ENCODE measurements at regions not wholly inside any gene's neighbourhood (a gene's known extent, or its start where the extent isn't known, plus 50 kb on each side); places are given as distances from the start of the nearest gene placed in this dataset.
"Not testable (repeated sequence)": the region's sequence is repeated elsewhere in the genome, so short reads cannot be mapped to it uniquely, and the experiment has no call there.

DNA sequence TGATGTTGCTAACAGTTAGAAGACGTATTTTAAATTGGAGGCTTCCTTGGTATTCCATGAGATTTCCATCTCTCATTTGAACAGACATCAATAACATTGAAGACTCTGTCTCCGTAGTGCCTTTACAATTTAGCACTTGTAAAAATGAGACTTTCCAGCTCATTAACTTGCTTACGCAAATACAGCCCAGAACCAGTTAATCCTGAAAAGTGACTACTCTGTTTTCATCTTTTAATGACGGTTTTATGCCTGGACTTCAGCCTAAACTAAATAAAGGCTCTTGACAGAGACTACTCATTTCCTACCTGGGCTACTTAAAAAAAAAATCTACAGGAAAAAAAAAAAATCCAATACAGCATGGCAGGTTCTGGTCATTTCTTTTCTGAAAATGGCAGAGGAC lies 148.6 kb downstream of the LRATD1 start:
- Histone ChIP-seq H3K27ac (no peak overlapping the region), H3K36me3 (no peaks in the 10 kb centered on the region), H3K4me3 (replicated peaks in 1 of 3) (no peak overlapping the region), H3K4me1 (peaks cover 0 to 5% of the 10 kb centered on the region in 2 donors), H3K27me3 (no peaks in the 10 kb centered on the region), H3K9me3 (no peaks in the 10 kb centered on the region)
- intact Hi-C loops (cut with DNase I): no loop called here
- 37 to 39% methylated on average over 4 of the region's 4 CpGs for WGBS, 2 donors
- no peak for TF ChIP-seq POLR2A (IDR thresholded peaks at IDR 0.05)
- TF ChIP-seq, protein P1, sequence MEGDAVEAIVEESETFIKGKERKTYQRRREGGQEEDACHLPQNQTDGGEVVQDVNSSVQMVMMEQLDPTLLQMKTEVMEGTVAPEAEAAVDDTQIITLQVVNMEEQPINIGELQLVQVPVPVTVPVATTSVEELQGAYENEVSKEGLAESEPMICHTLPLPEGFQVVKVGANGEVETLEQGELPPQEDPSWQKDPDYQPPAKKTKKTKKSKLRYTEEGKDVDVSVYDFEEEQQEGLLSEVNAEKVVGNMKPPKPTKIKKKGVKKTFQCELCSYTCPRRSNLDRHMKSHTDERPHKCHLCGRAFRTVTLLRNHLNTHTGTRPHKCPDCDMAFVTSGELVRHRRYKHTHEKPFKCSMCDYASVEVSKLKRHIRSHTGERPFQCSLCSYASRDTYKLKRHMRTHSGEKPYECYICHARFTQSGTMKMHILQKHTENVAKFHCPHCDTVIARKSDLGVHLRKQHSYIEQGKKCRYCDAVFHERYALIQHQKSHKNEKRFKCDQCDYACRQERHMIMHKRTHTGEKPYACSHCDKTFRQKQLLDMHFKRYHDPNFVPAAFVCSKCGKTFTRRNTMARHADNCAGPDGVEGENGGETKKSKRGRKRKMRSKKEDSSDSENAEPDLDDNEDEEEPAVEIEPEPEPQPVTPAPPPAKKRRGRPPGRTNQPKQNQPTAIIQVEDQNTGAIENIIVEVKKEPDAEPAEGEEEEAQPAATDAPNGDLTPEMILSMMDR (IDR thresholded peaks at IDR 0.05): no peak
- DNase-seq: no peak

DNA sequence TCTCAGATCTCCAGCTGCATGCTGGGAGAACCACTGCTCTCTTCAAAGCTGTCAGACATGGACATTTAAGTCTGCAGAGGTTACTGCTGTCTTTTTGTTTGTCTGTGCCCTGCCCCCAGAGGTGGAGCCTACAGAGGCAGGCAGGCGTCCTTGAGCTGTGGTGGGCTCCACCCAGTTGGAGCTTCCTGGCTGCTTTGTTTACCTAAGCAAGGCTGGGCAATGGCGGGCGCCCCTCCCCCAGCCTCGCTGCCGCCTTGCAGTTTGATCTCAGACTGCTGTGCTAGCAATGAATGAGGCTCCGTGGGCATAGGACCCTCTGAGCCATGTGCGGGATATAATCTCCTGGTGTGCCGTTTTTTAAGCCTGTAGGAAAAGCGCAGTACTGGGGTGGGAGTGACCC lies 156.3 kb downstream of the LRATD1 start:
- H3K27me3 ChIP-seq; H3K27ac ChIP-seq; intact Hi-C loops (cut with DNase I); H3K9me3 ChIP-seq; H3K4me1 ChIP-seq; DNase-seq; H3K36me3 ChIP-seq; H3K4me3 ChIP-seq (replicated peaks in 1 of 3): not testable (repeated sequence)
- WGBS, 2 donors: 82 to 98% methylated on average over 8 of the region's 9 CpGs

DNA sequence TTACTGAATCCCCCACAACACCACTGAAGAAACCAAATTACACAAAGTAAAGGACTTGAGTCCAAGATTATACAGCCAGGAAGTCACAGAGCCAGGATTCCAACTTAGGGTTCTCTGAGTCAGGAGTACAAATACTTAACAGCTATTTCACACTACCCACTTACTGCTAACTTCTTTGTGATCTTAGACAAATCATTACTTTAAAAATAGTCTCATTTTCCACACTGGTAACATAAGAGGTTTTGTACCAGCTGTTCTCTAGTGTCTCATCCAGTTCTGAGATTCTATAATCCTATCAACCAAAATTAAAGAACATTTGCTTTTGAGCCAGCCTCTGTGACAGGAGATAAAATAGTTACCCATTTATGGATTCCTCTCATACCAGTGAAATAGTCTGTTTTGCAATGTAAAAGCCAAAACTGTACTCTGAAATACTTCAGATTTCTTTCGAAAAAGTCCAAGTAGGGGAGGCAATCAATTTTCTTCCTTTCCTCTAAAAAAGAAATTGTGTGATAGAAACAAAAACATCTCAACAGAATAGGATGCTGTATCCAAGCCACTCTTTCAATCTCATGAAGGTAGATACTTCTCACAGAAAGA lies 157.6 kb downstream of the LRATD1 start:
- TF ChIP-seq, protein P1 (IDR thresholded peaks at IDR 0.05): no peak
- no peaks in the 10 kb centered on the region for H3K36me3 ChIP-seq
- no peak for DNase-seq
- no peaks in the 10 kb centered on the region for H3K4me1 ChIP-seq
- 88% methylated on average over 1 of the region's 1 CpG for WGBS, 2 donors
- H3K27me3 ChIP-seq: no peaks in the 10 kb centered on the region
- no peak overlapping the region for H3K27ac ChIP-seq
- H3K4me3 ChIP-seq (replicated peaks in 1 of 3): no peak overlapping the region
- H3K9me3 ChIP-seq: no peaks in the 10 kb centered on the region
- intact Hi-C loops (cut with DNase I): no loop called here

DNA sequence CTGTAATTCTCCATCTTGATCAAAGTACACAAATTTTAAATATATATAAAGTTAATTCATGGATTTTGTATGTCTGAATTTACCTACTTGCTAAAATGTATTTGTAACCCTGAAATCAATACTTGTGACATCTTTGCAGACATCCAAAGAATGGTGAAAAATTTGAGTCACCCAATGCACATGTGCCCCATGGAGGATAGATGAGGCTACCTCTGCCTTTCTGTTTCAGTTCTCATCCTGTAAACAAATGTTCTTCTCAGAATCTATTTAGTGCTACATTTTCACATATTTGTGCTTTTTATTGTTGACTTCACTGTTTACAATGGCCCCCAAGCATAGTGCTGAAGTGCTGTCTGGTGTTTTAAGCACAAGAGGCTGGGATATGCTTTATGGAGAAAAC lies 171.5 kb downstream of the LRATD1 start:
- Histone ChIP-seq H3K27ac (no peak overlapping the region), H3K4me3 (replicated peaks in 1 of 3) (no peak overlapping the region), H3K27me3 (no peaks in the 10 kb centered on the region), H3K9me3 (no peaks in the 10 kb centered on the region), H3K4me1 (no peaks in the 10 kb centered on the region), H3K36me3 (no peaks in the 10 kb centered on the region)
- DNase-seq: no peak
- TF ChIP-seq, protein P1 (IDR thresholded peaks at IDR 0.05): no peak
- no peak for TF ChIP-seq POLR2A (IDR thresholded peaks at IDR 0.05)
- intact Hi-C loops (cut with DNase I): no loop called here

DNA sequence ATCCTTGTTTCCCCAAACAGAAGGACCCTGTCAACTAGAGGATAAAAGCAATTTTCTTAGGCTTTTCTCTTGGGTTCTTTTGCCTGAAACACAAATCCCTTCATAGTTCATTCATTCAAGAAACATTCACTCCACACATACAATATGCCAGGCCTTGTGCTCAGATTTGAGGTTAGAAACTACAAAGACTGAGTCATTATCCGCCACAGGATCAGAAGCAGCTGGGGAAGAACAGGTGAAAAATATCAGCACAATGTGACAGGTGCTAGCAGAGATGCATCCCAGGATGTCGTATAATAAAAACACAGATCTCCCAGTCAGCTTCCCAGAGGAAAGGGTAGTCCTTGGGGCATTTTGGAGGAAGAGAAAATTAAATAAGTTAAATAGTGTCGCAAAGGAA lies 172.4 kb downstream of the LRATD1 start:
- TF ChIP-seq POLR2A (IDR thresholded peaks at IDR 0.05): no peak
- TF ChIP-seq, protein P1 (IDR thresholded peaks at IDR 0.05): no peak
- Histone ChIP-seq H3K4me3 (replicated peaks in 1 of 3) (no peak overlapping the region), H3K4me1 (no peaks in the 10 kb centered on the region), H3K36me3 (no peaks in the 10 kb centered on the region), H3K27ac (no peak overlapping the region), H3K27me3 (no peaks in the 10 kb centered on the region), H3K9me3 (no peaks in the 10 kb centered on the region)
- 83 to 86% methylated on average over 3 of the region's 3 CpGs for WGBS, 2 donors
- no peak for DNase-seq
- intact Hi-C loops (cut with DNase I): no loop called here

DNA sequence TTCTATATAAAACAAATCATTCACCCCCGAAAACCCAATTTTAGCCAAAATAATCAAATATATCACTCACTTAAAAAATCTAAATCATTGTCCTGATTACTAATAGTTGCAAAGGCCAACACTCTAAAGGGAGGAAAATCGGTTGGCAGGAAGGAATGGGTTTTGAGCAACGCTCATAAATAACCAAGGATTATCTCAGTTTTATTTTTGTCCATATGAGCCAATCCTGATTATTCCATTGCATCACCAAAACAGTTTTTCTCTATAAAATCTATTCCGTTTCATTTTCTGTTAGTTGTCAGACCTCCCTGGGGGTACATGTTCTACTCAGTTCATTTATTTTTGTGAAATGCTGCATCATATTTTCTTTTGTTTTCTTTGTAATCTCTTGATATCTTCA lies 174.1 kb downstream of the LRATD1 start:
- Histone ChIP-seq H3K27ac (no peak overlapping the region), H3K4me1 (no peaks in the 10 kb centered on the region), H3K36me3 (no peaks in the 10 kb centered on the region), H3K27me3 (no peaks in the 10 kb centered on the region), H3K9me3 (no peaks in the 10 kb centered on the region), H3K4me3 (replicated peaks in 1 of 3) (no peak overlapping the region)
- WGBS, 2 donors: 67 to 77% methylated on average over 4 of the region's 4 CpGs
- TF ChIP-seq, protein P1 (IDR thresholded peaks at IDR 0.05): no peak
- TF ChIP-seq POLR2A (IDR thresholded peaks at IDR 0.05): no peak
- DNase-seq: no peak
- intact Hi-C loops (cut with DNase I): no loop called here
